IMR-90 (cell line): ENCODE measurements at regions not wholly inside any gene's neighbourhood (a gene's known extent, or its start where the extent isn't known, plus 50 kb on each side); places are given as distances from the start of the nearest gene placed in this dataset.

ENCODE experiments used
- ATAC-seq: fragments of 200-7000 bp; cut with Tn5 transposase; 2 replicates; pipeline ENCODE4 v1.9.1; 2020; ENCODE audit warnings: low read depth, mild to moderate bottlenecking, moderate library complexity
- BruUV-seq: library from RNA; stranded (reverse); fragments of 400-500 nt; replicated peaks from 2 replicates; lab custom pipeline; 2021; lab: Mats Ljungman, UMichigan
- CTCF ChIA-PET: fragments of 300-600 bp; formaldehyde crosslinking; extraction: SDS; loops from one replicate; lab custom pipeline; 2021; ENCODE audit warnings: antibody characterized with exemption; lab: Yijun Ruan, JAX
- POLR2A ChIA-PET: fragments of 300-600 bp; sonication (Branson Sonifier 250); formaldehyde crosslinking; loops from one replicate; lab custom pipeline; 2022; ENCODE audit warnings: antibody characterized with exemption; ENCODE audit not compliant: unreplicated experiment; lab: Charles Lee
- DNase-seq: peaks from one replicate; pipeline ENCODE4 v3.0.0; 2013
- H2AFZ ChIP-seq: replicated peaks from 2 replicates; pipeline ENCODE3; 2013; ENCODE audit warnings: low read length, mild to moderate bottlenecking; ENCODE audit not compliant: poor library complexity
- H2AK5ac ChIP-seq: 2 replicates; pipeline ENCODE4 v1.6.1; 2013; ENCODE audit warnings: low read depth, low read length, inconsistent platforms
- H2AK9ac ChIP-seq: replicated peaks from 2 replicates; pipeline ENCODE3; 2013; ENCODE audit warnings: mild to moderate bottlenecking, low read depth, low read length, moderate library complexity; ENCODE audit not compliant: poor library complexity
- H2BK120ac ChIP-seq: 2 replicates; pipeline ENCODE4 v1.6.1; 2013; ENCODE audit warnings: low read depth, low read length, inconsistent platforms
- H2BK15ac ChIP-seq: 3 replicates; pipeline ENCODE4 v1.6.1; 2013; ENCODE audit warnings: low read depth, low read length, inconsistent platforms
- H2BK20ac ChIP-seq: 2 replicates; pipeline ENCODE4 v1.6.1; 2013; ENCODE audit warnings: low read depth, mild to moderate bottlenecking, inconsistent platforms, low read length, moderate library complexity
- H2BK5ac ChIP-seq: 2 replicates; pipeline ENCODE4 v1.6.1; 2013; ENCODE audit warnings: mild to moderate bottlenecking, low read depth, low read length, inconsistent platforms; ENCODE audit not compliant: poor library complexity, severe bottlenecking
- H3K14ac ChIP-seq: replicated peaks from 2 replicates; pipeline ENCODE4 v1.6.1; 2013; ENCODE audit warnings: low read depth, low read length, inconsistent platforms
- H3K18ac ChIP-seq: 2 replicates; pipeline ENCODE4 v1.6.1; 2013; ENCODE audit warnings: low read depth, low read length, control low read depth
- H3K23ac ChIP-seq: 2 replicates; pipeline ENCODE4 v1.6.1; 2013; ENCODE audit warnings: low read depth, low read length, inconsistent platforms
- H3K27ac ChIP-seq: 2 replicates; pipeline ENCODE4 v1.5.1; 2013; ENCODE audit warnings: mild to moderate bottlenecking, control low read depth, low read length; ENCODE audit not compliant: insufficient read depth
- H3K27me3 ChIP-seq: 2 replicates; pipeline ENCODE4 v1.6.1; 2013; ENCODE audit warnings: low read length; ENCODE audit not compliant: control insufficient read depth, insufficient read depth
- H3K36me3 ChIP-seq: 2 replicates; pipeline ENCODE4 v1.6.1; 2013; ENCODE audit warnings: low read length, mixed read lengths; ENCODE audit not compliant: control insufficient read depth, insufficient read depth
- H3K4ac ChIP-seq: 2 replicates; pipeline ENCODE4 v1.6.1; 2013; ENCODE audit warnings: low read depth, low read length, inconsistent platforms
- H3K4me1 ChIP-seq: 2 replicates; pipeline ENCODE4 v1.6.1; 2013; ENCODE audit warnings: low read length, mixed read lengths; ENCODE audit not compliant: control insufficient read depth, insufficient read depth
- H3K4me2 ChIP-seq: 2 replicates; pipeline ENCODE4 v1.6.1; 2013; ENCODE audit warnings: low read depth, mild to moderate bottlenecking, control low read depth, low read length, moderate library complexity
- H3K4me3 ChIP-seq: 2 replicates; pipeline ENCODE4 v1.5.1; 2013; ENCODE audit warnings: low read depth, mild to moderate bottlenecking, control low read depth, low read length, moderate library complexity; ENCODE audit not compliant: insufficient read depth
- H3K56ac ChIP-seq: 2 replicates; pipeline ENCODE4 v1.6.1; 2013; ENCODE audit warnings: low read length, inconsistent platforms; ENCODE audit not compliant: insufficient read depth; ENCODE audit errors: extremely low read depth
- H3K79me1 ChIP-seq, 2 experiments: 2 replicates each; pipeline ENCODE4 v1.6.1; 2013; ENCODE audit warnings: low read length in 2 of 2, inconsistent platforms in 1 of 2, low read depth in 1 of 2
- H3K9ac ChIP-seq: 2 replicates; pipeline ENCODE4 v1.6.1; 2013; ENCODE audit warnings: low read depth, low read length, control low read depth
- H3K9me1 ChIP-seq: 2 replicates; pipeline ENCODE4 v1.6.1; 2013; ENCODE audit warnings: low read length, inconsistent platforms; ENCODE audit not compliant: insufficient read depth
- H3K9me3 ChIP-seq: 2 replicates; pipeline ENCODE4 v1.6.1; 2013; ENCODE audit warnings: low read length; ENCODE audit not compliant: control insufficient read depth, insufficient read depth
- H4K20me1 ChIP-seq: 2 replicates; pipeline ENCODE4 v1.6.1; 2013; ENCODE audit warnings: low read length, inconsistent platforms; ENCODE audit not compliant: insufficient read depth
- H4K5ac ChIP-seq: 2 replicates; pipeline ENCODE4 v1.6.1; 2013; ENCODE audit warnings: mild to moderate bottlenecking, low read depth, low read length, control low read depth
- H4K8ac ChIP-seq, 2 experiments: 2 replicates each; pipeline ENCODE4 v1.6.1; 2013; ENCODE audit warnings: low read depth in 2 of 2, low read length in 2 of 2, control low read depth in 1 of 2, inconsistent platforms in 1 of 2
- H4K91ac ChIP-seq: 2 replicates; pipeline ENCODE4 v1.6.1; 2013; ENCODE audit warnings: low read depth, low read length, inconsistent platforms; ENCODE audit not compliant: insufficient read depth
- BHLHE40 ChIP-seq: fragments of 150-350 bp; IDR thresholded peaks from 2 replicates; pipeline ENCODE4 v1.6.1; 2016; ENCODE audit warnings: mild to moderate bottlenecking, low read depth, low read length
- MAZ ChIP-seq: IDR thresholded peaks from 2 replicates; pipeline ENCODE4 v1.6.1; 2012; ENCODE audit warnings: low read depth, mild to moderate bottlenecking, low read length, improper control_type of control experiment, moderate library complexity, borderline replicate concordance
- NFE2L2 ChIP-seq: fragments of 150-350 bp; IDR thresholded peaks from 2 replicates; pipeline ENCODE4 v1.6.1; 2016; ENCODE audit warnings: low read depth, mild to moderate bottlenecking, low read length
- POLR2A ChIP-seq: IDR thresholded peaks from 2 replicates; pipeline ENCODE4 v1.6.1; 2012; ENCODE audit warnings: mild to moderate bottlenecking, low read depth, low read length
- USF2 ChIP-seq: fragments of 150-350 bp; IDR thresholded peaks from 2 replicates; pipeline ENCODE4 v1.6.1; 2017; ENCODE audit warnings: mild to moderate bottlenecking, antibody characterized with exemption, low read length, low read depth
- WGBS, 2 experiments: methylation state at CpG; one replicate each; pipeline versions ENCODE4 v1.1.5 to v1.1.7; 2013; ENCODE audit warnings: missing lambda C conversion rate in 2 of 2; ENCODE audit not compliant: insufficient read length in 1 of 2; ENCODE audit errors: extremely low coverage in 2 of 2; 5-methylcytosine and 5-hydroxymethylcytosine counted together
- dilution Hi-C: fragments of 300-500 bp; cut with HindIII; formaldehyde crosslinking; loops from one replicate; pipeline ENCODE4 v1.14.3; 2018; ENCODE audit warnings: low sequenced_read_pairs; ENCODE audit not compliant: unreplicated experiment
- in situ Hi-C: fragments of 300-500 bp; cut with MboI; formaldehyde crosslinking; loops from 3 replicates; pipeline ENCODE4 v1.14.3; 2019; ENCODE audit warnings: low sequenced_read_pairs, inconsistent platforms, mixed read lengths
- intact Hi-C: fragments of 100-400 bp; cut with micrococcal nuclease; formaldehyde crosslinking; loops from 2 replicates; pipeline ENCODE4 v1.10.0; 2022

DNA sequence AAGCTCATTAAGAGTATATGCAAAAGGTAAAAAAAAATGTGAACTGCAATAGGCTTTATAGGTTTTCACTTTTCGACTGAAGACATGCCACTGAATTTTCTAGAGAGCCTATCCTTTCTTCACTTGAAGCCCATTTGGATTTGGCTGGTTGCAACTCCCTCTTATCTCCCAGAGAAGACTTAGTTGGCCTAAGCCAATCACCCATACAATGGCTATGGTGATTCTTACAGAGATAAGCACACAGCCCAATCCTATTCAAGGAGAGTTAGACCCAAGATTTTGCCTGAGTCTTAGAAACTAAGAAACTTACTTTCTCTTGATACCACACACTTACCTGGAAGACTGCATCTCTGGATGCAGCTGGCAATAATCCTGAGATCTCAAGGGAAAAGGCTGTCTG is 167.3 kb upstream of the PTCHD4 start:
- in situ Hi-C loops (no loop called here), dilution Hi-C loops (no loop called here), intact Hi-C loops (no loop called here)
- H4K20me1 ChIP-seq, result no peaks in the 10 kb centered on the region
- H3K36me3 ChIP-seq, result no peaks in the 10 kb centered on the region
- no peak for ATAC-seq
- no peaks in the 10 kb centered on the region for H3K79me1 ChIP-seq
- no peak overlapping the region for H2BK5ac ChIP-seq
- WGBS, 2 experiments, result no CpG with 5 or more reads among the region's 1 CpG
- H2BK15ac ChIP-seq, result no peak overlapping the region
- no peak overlapping the region for H4K8ac ChIP-seq
- no peak overlapping the region for H3K4ac ChIP-seq
- H3K4me2 ChIP-seq, result no peak overlapping the region
- no peak overlapping the region for H3K14ac ChIP-seq
- H3K23ac ChIP-seq, result no peak overlapping the region
- TF ChIP-seq MAZ (no peak), BHLHE40 (no peak), USF2 (no peak), POLR2A (no peak), NFE2L2 (no peak)
- no peak overlapping the region for H4K5ac ChIP-seq
- H2BK20ac ChIP-seq, result no peak overlapping the region
- no peak overlapping the region for H2AK5ac ChIP-seq
- no TSS peak for BruUV-seq
- no peak for DNase-seq
- H3K18ac ChIP-seq, result no peak overlapping the region
- H3K9ac ChIP-seq, result no peak overlapping the region
- no peak overlapping the region for H3K27ac ChIP-seq
- H3K27me3 ChIP-seq, result no peaks in the 10 kb centered on the region
- H3K9me1 ChIP-seq, result no peaks in the 10 kb centered on the region
- H4K91ac ChIP-seq, result no peak overlapping the region
- ChIA-PET CTCF (no interaction called here), POLR2A (no interaction called here)
- H3K4me3 ChIP-seq, result no peak overlapping the region
- no peak overlapping the region for H2BK120ac ChIP-seq
- no peaks in the 10 kb centered on the region for H3K4me1 ChIP-seq
- no peak overlapping the region for H2AFZ ChIP-seq
- no peak overlapping the region for H3K56ac ChIP-seq
- no peak overlapping the region for H2AK9ac ChIP-seq
- H3K9me3 ChIP-seq, result no peaks in the 10 kb centered on the region
